GM21423 (cell line): ENCODE measurements at regions not wholly inside any gene's neighbourhood (a gene's known extent, or its start where the extent isn't known, plus 50 kb on each side); places are given as distances from the start of the nearest gene placed in this dataset.
"Not testable (repeated sequence)": the region's sequence is repeated elsewhere in the genome, so short reads cannot be mapped to it uniquely, and the experiment has no call there.

Source experiments
- ATAC-seq: cut with Tn5 transposase; IDR thresholded peaks from one replicate; pipeline ENCODE4 v1.9.1; 2021; ENCODE audit warnings: mild to moderate bottlenecking, moderate library complexity; ENCODE audit not compliant: unreplicated experiment

DNA sequence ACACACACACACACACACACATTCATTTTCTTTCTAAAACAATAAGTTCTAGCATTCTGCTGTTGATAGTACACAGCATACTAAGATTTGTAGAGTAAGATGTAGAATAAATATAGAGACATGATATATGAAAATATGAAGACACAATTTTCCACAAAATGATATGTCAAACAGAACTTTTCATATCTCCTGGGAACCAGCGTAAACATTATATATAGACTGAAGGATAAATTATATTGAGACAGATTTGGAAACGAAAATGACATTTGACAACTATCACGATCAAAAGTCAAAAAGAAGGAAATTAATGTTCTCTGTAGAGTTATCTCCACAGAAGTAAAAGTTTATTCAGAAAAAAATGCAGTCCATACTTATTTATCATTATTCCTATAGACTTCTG is 1605.7 kb upstream of the SLC10A2 start:
- ATAC-seq = no peak

DNA sequence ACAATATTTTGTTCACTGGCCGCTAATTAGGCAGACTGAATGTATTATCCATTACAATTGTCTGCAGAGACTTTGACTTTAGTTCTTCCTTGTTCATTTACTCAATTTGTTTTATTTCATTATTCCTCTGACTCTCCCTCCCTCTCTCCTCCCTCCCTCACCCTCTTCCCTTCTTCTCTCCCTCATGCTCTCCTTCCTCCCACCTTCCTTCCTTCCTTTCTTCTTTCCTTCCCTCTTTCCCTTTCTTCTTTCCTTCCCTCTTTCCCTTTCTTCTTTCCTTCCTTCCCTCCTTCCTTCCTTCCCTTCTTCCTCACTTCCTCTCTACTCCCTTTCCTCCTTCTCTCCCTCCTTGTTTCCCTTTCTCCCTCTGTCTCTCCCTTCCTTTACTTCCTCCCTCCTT is 1591.0 kb upstream of the SLC10A2 start:
- ATAC-seq = no peak

DNA sequence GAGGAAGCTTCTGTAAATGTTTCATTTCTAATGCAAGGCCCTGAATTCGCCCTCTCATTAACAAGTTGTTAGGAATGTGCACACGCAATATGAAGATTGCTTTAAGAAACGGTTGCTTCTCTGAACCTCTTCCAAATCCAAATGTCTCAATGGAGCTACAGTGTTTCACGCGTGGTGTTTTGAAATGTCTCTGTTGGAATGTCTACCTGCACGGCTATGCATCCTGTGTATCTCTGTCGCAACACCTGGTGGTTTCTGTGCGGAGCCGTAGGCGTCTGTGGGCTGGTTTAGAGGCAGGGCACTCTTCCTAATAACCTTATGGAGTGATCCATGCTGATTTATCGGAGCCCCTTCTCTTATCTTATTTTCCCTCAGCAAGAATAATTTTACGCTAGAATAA is 1584.2 kb upstream of the SLC10A2 start:
- no peak for ATAC-seq

DNA sequence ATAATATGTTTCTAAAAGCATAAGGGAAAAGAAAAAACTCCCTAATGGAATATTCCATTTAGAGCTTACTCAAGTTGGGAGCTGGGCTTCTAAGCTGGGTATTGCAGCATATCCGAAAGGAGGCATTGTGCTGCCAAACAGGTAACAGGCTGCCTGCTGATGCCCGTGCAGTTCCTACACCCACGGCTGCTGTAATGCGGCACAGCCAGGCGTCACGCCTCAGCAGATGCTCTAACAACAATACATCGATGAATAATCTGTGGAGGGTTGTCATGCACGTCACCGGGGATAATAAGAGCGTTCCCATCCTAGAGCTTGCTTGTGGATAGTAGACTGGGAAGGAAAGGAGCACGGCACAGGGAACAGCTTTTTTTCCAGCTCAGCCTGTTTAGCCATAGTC is 1582.1 kb upstream of the SLC10A2 start:
- no peak for ATAC-seq

DNA sequence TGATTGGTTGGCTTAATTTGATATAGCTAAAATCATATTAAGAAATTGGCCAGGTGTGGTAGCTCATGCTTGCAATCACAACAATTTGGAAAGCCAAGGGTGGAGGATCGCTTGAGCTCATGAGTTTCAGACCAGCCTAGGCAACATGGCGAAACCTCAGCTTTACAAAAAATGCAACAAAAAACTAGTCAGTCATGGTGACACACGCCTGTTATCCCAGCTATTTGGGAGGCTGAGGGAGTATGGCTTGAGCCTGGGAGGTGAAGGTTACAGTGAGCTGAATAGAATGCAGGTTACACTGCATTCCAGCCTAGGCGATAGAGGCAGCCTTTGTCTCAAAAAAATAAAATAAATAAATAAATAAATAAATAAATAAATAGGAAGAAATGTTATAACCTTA is 1579.6 kb upstream of the SLC10A2 start:
- ATAC-seq = no peak

- ATAC-seq = no peak
Observed at GRCh38 chr13:104641309-104641708, 1575.1 kb upstream of the SLC10A2 start.

DNA sequence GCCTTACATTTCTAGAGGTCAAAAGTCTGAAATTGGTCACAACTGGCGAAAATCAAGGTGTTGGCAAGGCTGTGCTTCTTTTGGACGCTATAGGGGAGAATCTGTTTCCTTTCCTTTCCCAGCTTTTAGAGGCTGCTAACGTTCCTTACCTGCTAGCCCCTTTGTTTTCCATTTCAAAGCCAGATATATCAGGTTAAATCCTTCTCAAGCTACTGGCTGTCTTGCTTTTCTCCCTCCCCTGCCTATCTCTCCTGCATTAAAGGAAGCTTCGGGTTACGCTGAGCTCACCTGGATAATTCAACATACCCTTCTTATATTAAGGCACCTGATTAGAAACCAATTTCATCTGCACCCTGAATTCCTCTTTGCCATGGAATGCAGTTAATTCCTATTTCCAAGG is 1569.7 kb upstream of the SLC10A2 start:
- ATAC-seq = no peak

DNA sequence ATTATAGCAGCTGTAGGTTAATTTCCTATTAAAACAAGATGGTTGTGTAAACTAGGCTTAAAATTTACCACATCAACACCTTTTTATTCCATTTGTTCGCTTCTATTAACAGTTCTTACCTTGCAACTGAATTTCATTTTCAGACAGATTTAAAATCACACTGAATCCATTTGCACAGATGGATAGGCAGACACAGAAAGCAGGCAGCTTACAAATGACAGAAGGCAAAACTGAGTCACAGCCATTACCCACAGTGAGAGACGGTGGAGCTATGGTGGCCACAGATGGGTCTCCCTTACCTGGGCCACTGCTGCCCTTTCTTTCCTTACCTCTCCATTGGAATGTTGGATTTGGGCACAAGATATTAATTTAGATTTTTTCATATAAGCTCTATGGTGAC is 1567.8 kb upstream of the SLC10A2 start:
- ATAC-seq = no peak

DNA sequence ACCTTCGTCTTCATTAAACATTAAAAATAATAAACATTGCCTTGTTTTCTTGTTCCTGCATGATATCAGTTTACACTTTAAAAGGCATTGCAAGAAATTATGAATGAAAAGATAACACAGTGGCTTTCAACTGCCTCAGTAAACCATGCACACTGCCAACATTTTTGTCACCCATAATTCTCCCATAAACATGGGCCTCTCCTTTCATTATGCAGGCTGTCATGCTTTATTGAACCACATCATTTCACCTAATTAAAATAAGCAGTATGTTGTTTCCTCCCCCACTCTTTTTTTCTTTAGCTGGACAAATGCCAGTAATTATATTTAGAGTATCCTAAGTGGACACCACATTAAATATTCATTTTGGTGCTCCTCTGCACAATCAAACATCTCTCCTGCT is 1566.5 kb upstream of the SLC10A2 start:
- ATAC-seq = no peak

DNA sequence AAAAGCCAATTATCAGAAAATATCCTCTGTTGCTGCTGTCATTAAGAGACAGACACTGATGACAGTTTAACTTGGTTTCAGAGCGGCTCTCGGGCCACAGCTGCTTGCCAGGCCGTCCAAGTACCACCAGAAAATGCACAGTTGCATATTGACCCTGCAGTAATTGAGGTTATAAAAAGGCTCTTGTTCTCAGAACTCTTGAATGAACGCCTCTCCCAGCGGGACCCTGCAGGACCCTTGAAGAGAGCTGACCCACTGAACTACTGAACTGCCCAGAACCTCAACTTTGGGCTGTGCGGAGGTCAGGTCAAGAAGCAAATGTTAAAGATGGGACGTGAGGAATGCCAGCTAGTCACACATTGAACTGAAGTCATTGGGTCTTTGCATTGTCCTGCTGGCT is 1559.0 kb upstream of the SLC10A2 start:
- no peak for ATAC-seq

GRCh38 chr13:104616990-104617389 is 1550.8 kb upstream of the SLC10A2 start:
- no peak for ATAC-seq

GRCh38 chr13:104614361-104615145 is 1548.3 kb upstream of the SLC10A2 start:
- ATAC-seq = no peak

DNA sequence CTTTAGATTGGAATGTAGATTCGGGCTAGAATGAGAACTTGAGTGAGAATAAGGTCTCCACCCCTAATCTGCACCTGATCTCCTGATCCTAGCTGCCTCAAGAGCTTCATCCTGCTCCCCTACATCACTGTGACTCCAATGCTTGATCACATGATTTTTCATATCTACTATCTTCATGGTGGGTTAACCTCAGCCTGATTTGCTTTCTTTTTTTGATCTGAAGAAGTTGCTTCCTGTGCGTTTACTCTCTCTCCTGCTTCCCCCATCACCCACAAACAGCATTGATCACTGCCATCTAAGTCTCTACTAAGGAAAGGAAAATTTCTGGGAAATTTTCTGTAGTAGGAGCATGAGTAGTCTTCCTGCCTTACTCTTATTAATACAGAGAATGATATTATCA is 1542.1 kb upstream of the SLC10A2 start:
- no peak for ATAC-seq

DNA sequence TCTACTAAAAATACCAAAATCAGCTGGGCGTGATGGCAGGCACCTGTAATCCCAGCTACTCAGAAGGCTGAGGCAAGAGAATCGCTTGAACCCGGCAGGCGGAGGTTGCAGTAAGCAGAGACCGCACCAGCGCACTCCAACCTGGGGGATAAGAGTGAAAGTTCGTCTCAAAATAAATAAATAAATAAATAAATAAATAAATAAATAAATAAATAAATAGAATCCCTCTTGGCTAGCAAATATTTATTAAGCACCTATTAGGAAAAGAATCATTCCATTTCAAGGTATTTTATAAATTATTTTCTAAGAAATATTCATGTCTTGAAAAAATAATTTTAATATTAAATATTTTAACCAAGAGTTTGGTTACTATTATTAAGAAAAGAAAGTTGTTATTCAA is 1539.2 kb upstream of the SLC10A2 start:
- not testable (repeated sequence) for ATAC-seq

DNA sequence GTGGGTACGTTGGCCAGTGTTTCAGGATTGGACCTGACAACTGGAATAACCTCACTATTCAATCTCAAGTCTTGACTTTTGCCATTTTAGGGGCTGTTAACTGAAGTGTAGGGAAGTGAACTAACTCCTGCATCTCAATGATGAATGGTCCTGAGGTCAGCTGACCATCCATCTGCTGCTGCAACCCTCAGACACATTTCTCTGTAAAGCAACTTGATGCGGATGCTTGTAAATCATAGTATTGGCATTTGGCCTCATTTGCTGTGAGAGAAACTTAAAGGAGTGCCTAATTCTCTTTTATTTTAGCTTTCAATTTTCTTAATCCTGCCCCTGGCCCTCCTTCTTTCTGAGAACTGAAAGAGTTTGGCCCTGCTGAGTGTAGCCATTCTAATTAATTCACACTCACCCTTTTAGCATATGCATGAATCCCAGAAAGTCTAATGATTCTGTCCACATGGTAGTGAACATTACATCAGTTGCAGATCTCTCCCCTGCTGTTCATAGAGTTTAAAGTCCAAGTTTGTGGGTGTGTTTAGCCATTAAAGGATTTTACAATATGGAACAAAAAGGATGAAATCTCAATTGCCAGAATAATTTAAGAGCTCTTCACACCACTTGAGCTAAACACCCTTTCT is 1531.4 kb upstream of the SLC10A2 start:
- no peak for ATAC-seq

- no peak for ATAC-seq
Observed at GRCh38 chr13:104595511-104595910, 1529.3 kb upstream of the SLC10A2 start.

DNA sequence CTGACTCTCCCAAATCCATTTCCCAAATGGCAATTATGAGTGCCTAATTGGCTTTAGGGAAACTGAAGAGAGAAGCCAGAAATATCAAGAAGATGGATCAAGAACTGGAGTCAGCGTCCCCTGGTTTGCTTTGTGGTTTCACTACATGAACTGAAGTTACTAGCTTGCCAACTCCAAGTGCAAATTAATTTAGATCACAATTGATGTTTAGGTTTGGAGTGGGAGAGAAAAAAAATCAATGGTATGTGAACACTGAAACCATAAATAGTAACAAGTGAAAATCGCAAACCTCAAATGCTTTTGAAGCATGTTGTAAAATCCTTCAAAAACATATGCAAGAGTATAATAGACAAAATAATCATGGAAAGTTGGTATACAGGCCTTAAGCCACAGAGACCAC is 1528.6 kb upstream of the SLC10A2 start:
- no peak for ATAC-seq

DNA sequence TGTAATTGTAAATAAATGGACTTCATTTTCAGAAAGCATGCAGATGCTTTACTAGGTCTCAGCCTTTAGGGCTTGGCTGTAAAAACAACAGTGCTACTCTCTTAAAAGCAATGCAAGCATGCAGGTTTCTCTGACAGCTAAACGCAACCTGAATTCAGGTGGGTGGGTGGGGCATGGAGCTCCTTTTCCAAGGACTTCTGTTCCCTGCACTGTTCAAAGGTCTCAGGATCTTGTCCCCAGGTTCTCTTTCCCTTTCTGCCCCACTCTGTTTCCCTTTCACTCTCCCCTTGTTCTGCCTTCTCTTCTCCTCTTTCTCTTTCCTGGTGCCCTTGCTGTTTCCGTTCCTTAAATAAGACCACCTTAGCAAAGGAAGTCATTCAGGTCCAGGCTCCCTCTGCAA is 1527.5 kb upstream of the SLC10A2 start:
- no peak for ATAC-seq

DNA sequence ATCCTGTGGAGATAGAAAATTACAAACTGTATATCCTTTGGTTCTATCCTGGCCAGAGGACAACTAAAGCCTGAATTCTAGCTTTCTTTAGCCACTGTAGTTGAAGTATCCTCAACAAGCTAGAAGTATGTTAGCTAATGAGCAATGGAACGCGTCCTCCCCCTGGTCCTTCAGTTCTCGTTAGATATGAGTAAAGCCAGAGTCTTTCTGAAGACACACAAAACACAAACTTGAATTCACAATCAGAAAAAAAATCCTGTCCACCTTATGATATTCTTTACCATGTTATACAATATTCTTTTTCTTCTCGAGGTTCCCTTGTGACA is 1527.0 kb upstream of the SLC10A2 start:
- ATAC-seq = no peak

DNA sequence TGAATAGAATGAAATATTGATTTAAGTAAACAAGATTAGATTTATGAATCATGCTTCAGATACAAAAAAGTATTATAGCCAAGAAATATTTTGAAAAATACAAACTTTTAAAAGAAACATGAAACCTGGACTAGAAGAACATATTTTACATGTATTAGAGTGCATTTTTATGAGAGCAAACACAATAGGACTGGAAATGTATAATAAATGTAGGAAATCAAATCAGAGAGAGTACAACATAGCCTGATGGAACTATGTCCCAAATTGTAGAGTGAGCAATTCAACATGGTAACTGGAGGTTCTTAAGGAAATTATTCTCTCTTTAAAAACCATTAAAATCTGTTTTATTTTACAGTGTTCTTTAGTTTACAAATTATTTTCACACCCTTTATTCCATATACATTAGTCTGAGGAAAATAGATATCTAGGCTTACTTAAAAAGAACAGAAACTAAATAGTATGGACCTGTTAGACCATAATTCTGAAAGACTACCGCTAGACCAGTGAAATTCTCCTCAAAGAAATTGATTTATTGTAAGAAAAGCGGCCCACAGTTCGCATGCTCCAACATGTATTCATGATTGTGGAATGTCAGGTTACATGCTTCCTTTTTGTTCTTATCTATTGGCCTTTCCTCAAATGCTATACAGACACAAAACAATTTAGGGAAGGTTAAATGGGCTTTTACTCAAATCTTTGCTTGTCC is 1526.5 kb upstream of the SLC10A2 start:
- ATAC-seq = no peak

DNA sequence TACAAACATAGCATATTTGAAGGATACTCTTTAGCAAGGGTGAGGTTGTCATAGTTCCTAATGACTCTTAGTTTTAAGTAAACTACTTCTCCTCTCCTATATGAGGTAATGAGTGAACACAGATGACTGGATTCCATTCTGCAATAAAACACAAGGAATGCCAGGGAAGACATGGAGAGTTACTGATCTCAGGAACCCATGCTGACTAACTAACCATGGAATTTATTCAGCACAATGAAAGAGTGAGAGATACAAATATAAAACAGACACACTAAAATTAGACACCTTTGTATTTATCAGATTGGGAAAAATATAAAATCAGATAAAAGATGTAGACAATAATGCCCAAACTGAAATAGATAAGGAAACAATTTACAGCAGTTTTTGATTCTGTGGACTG is 1525.9 kb upstream of the SLC10A2 start:
- ATAC-seq = no peak

DNA sequence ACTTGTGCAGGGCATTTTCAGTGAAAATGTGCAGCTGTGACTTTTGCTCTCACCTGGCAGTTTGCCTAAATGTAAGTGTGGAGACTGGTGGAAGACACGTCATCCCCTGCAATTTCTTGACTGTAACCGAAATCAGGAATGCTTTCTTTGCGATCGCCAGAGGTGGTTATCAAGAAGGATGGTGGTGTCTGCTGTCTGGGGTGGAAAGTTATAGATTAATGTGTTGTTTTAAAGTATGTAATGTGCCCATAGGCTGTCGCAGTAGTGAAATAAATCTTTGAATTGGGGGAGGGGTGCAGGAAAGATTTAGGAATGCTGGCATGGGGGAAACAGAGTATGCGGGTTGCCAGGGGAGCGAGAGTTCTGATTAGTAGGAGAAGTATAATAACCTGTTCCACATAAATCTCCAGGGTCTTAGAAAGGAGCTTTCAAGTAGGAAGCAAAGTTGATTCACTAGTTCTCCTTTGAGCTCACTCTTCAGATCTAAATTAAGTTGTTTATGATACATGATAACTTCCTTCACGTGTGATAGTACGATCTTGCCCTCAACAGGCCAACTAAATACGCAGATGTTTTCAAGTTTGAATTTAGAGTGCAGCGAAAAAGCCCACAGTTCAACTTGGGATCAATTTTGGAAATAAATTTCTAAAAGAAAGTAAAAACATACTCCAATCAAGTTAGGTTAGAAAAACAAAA is 1520.0 kb upstream of the SLC10A2 start:
- ATAC-seq = no peak
